ENCODE measurements at regions not wholly inside any gene's neighbourhood (a gene's known extent, or its start where the extent isn't known, plus 50 kb on each side); places are given as distances from the start of the nearest gene placed in this dataset.
"Not testable (repeated sequence)": the region's sequence is repeated elsewhere in the genome, so short reads cannot be mapped to it uniquely, and the experiment has no call there.

DNA sequence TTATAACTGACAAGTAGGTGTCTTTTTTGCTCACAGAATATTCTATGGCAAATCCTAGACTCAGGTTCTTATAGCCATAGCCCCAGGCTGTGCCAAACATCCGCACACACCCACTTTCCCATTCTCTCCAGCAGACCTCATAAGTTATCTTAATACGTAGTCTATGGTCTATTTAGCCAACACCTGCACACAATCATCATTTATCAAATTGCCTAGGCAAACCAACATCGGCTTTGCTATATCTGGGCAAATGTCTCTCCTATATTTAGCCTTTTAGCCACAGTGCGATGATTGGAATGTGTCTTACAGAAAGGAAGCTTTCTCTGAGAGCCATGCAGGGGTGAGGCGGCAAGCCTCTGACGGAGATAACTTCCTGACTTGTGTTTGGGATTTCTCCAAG is 128.0 kb downstream of the POTEC start:
- not testable (repeated sequence) for TF ChIP-seq POLR2A, CTCF (IDR thresholded peaks at IDR 0.05)
